ENCODE measurements at regions not wholly inside any gene's neighbourhood (a gene's known extent, or its start where the extent isn't known, plus 50 kb on each side); places are given as distances from the start of the nearest gene placed in this dataset.

GRCh38 chr15:45794712-45795439, 160.0 kb downstream of the SQOR start:
- no peak for TF ChIP-seq NFIC (IDR thresholded peaks at IDR 0.05; ENCODE audit: low read depth, low read length)
- no peak for TF ChIP-seq EZH2 (IDR thresholded peaks at IDR 0.05; ENCODE audit: borderline replicate concordance, control insufficient read depth, low read depth, low read length)
- TF ChIP-seq, protein P1, sequence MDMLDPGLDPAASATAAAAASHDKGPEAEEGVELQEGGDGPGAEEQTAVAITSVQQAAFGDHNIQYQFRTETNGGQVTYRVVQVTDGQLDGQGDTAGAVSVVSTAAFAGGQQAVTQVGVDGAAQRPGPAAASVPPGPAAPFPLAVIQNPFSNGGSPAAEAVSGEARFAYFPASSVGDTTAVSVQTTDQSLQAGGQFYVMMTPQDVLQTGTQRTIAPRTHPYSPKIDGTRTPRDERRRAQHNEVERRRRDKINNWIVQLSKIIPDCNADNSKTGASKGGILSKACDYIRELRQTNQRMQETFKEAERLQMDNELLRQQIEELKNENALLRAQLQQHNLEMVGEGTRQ (IDR thresholded peaks at IDR 0.05; ENCODE audit: borderline replicate concordance, low read depth, low read length): no peak
- TF ChIP-seq EP300 (IDR thresholded peaks at IDR 0.05; ENCODE audit: borderline replicate concordance in 1 of 2, control insufficient read depth in 1 of 2, low read depth in 2 of 2, low read length in 2 of 2): no peak

All from GM12878 (cell line).